IMR-90 (cell line): ENCODE measurements at regions not wholly inside any gene's neighbourhood (a gene's known extent, or its start where the extent isn't known, plus 50 kb on each side); places are given as distances from the start of the nearest gene placed in this dataset.

ENCODE experiments used
- BHLHE40 ChIP-seq: fragments of 150-350 bp; IDR thresholded peaks from 2 replicates; pipeline ENCODE4 v1.6.1; 2016; ENCODE audit warnings: mild to moderate bottlenecking, low read depth, low read length
- CEBPB ChIP-seq: IDR thresholded peaks from 2 replicates; pipeline ENCODE4 v1.6.1; 2012; ENCODE audit warnings: low read depth, low read length, improper control_type of control experiment
- MXI1 ChIP-seq: IDR thresholded peaks from 2 replicates; pipeline ENCODE4 v1.6.1; 2012; ENCODE audit warnings: low read depth, mild to moderate bottlenecking, low read length, moderate library complexity, borderline replicate concordance
- POLR2A ChIP-seq: IDR thresholded peaks from 2 replicates; pipeline ENCODE4 v1.6.1; 2012; ENCODE audit warnings: mild to moderate bottlenecking, low read depth, low read length
- RAD21 ChIP-seq: IDR thresholded peaks from 2 replicates; pipeline ENCODE4 v1.6.1; 2012; ENCODE audit warnings: low read length, improper control_type of control experiment
- RCOR1 ChIP-seq: IDR thresholded peaks from 2 replicates; pipeline ENCODE4 v1.6.1; 2012; ENCODE audit warnings: mild to moderate bottlenecking, low read length, improper control_type of control experiment; ENCODE audit not compliant: insufficient replicate concordance
- RFX5 ChIP-seq: IDR thresholded peaks from 2 replicates; pipeline ENCODE4 v1.8.0; 2012; ENCODE audit warnings: low read depth, mild to moderate bottlenecking, low read length, moderate library complexity
- SMC3 ChIP-seq: fragments of 150-350 bp; IDR thresholded peaks from 2 replicates; pipeline ENCODE4 v1.6.1; 2016; ENCODE audit warnings: low read depth, mild to moderate bottlenecking, antibody characterized with exemption, low read length, moderate library complexity
- TF ChIP-seq, protein P1 (sequence below): conservative IDR thresholded peaks from 2 replicates; pipeline ENCODE4 v1.5.1; 2012; ENCODE audit warnings: mild to moderate bottlenecking, low read depth, low read length, improper control_type of control experiment
- TF ChIP-seq, protein P2 (sequence below): fragments of 150-350 bp; IDR thresholded peaks from 2 replicates; pipeline ENCODE4 v1.6.1; 2017; ENCODE audit warnings: mild to moderate bottlenecking, antibody characterized with exemption, low read length, low read depth

DNA sequence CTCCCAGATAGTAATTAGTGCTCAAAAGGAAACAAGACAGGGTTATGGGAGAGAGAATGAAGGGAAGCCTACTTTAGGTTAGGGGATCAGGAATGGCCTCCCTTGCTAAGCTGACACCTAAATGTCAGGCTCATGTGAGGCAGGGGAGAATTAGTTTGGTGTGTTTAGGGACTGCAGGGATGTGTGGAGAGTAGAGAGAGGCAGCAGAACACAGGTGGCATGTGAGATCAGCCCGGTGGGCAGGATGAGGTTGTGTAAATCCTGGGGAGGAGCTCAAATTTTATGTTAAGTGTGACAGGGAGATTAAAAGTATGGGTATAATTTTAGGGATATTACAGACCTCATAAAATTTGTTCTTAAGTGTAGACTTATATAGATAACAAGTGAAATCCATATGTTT, 56.2 kb upstream of the ZNF438 start:
- TF ChIP-seq, protein P1, sequence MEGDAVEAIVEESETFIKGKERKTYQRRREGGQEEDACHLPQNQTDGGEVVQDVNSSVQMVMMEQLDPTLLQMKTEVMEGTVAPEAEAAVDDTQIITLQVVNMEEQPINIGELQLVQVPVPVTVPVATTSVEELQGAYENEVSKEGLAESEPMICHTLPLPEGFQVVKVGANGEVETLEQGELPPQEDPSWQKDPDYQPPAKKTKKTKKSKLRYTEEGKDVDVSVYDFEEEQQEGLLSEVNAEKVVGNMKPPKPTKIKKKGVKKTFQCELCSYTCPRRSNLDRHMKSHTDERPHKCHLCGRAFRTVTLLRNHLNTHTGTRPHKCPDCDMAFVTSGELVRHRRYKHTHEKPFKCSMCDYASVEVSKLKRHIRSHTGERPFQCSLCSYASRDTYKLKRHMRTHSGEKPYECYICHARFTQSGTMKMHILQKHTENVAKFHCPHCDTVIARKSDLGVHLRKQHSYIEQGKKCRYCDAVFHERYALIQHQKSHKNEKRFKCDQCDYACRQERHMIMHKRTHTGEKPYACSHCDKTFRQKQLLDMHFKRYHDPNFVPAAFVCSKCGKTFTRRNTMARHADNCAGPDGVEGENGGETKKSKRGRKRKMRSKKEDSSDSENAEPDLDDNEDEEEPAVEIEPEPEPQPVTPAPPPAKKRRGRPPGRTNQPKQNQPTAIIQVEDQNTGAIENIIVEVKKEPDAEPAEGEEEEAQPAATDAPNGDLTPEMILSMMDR: no peak
- TF ChIP-seq, protein P2, sequence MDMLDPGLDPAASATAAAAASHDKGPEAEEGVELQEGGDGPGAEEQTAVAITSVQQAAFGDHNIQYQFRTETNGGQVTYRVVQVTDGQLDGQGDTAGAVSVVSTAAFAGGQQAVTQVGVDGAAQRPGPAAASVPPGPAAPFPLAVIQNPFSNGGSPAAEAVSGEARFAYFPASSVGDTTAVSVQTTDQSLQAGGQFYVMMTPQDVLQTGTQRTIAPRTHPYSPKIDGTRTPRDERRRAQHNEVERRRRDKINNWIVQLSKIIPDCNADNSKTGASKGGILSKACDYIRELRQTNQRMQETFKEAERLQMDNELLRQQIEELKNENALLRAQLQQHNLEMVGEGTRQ: no peak
- TF ChIP-seq POLR2A: no peak
- no peak for TF ChIP-seq CEBPB
- TF ChIP-seq SMC3: no peak
- TF ChIP-seq RCOR1: no peak
- no peak for TF ChIP-seq BHLHE40
- no peak for TF ChIP-seq MXI1
- TF ChIP-seq RAD21: no peak
- TF ChIP-seq RFX5: no peak
